ENCODE measurements at regions not wholly inside any gene's neighbourhood (a gene's known extent, or its start where the extent isn't known, plus 50 kb on each side); places are given as distances from the start of the nearest gene placed in this dataset.

DNA sequence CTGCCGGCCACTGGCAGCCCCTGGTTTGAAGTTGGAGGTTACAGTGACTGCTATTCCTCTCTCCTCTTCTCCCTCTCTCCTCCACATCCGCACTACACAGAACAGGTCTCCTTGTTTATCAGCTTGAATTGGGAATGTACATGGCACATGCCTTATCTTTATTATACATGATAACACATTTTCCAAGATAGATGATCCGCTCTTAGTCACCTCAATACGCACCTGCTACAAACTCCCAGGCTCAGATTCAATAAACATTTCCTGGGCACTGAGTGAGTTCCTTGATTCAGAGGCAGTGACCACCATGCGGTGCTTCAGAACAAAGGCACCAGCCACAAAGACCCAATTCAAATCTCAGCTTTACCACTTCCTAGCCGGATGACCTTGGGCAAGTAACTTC is 227.7 kb downstream of the TSHZ3 start:
- TF ChIP-seq CTCF (IDR thresholded peaks at IDR 0.05; ENCODE audit: extremely low read depth, insufficient read depth, missing control alignments) = no peak
- in situ Hi-C loops (cut with MboI; ENCODE audit: low pct_unique_long_range_greater_than_20kb, low sequenced_read_pairs, unreplicated experiment) = no loop called here
- DNase-seq (ENCODE audit: low spot score) = no peak

- TF ChIP-seq CTCF (IDR thresholded peaks at IDR 0.05; ENCODE audit: extremely low read depth, insufficient read depth, missing control alignments) = no peak
- no peak for DNase-seq (ENCODE audit: low spot score)
- in situ Hi-C loops (cut with MboI; ENCODE audit: low pct_unique_long_range_greater_than_20kb, low sequenced_read_pairs, unreplicated experiment) = no loop called here
These were observed 228.3 kb downstream of the TSHZ3 start for GRCh38 chr19:31120952-31121351.

- no peak for DNase-seq (ENCODE audit: low spot score)
- no peak for TF ChIP-seq CTCF (IDR thresholded peaks at IDR 0.05; ENCODE audit: extremely low read depth, insufficient read depth, missing control alignments)
- in situ Hi-C loops (cut with MboI; ENCODE audit: low pct_unique_long_range_greater_than_20kb, low sequenced_read_pairs, unreplicated experiment) = no loop called here
These were observed 229.1 kb downstream of the TSHZ3 start for GRCh38 chr19:31119951-31120690.

GRCh38 chr19:31118986-31119385 is 230.2 kb downstream of the TSHZ3 start:
- TF ChIP-seq CTCF (IDR thresholded peaks at IDR 0.05; ENCODE audit: extremely low read depth, insufficient read depth, missing control alignments) = no peak
- no peak for DNase-seq (ENCODE audit: low spot score)
- in situ Hi-C loops (cut with MboI; ENCODE audit: low pct_unique_long_range_greater_than_20kb, low sequenced_read_pairs, unreplicated experiment) = no loop called here

- TF ChIP-seq CTCF (IDR thresholded peaks at IDR 0.05; ENCODE audit: extremely low read depth, insufficient read depth, missing control alignments) = no peak
- DNase-seq (ENCODE audit: low spot score) = no peak
- in situ Hi-C loops (cut with MboI; ENCODE audit: low pct_unique_long_range_greater_than_20kb, low sequenced_read_pairs, unreplicated experiment) = no loop called here
These were observed 230.8 kb downstream of the TSHZ3 start for GRCh38 chr19:31118287-31118955.

DNA sequence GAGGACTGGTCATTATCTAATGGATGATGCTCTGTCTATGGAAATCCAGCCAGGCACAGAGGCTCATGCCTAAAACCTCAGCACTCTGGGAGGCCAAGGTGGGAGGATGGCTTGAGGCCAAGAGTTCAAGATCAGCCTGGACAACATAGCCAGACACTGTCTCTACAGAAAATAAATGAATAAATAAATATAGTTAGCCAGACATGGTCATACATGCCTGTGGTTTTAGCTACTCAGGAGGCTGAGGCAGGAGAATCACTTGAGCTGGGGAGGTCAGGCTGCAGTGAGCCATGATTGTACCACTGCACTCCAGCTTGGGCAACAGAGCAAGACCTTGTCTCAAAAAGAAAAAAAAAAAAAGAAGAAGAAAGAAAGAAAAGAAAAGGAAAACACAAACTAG is 234.7 kb downstream of the TSHZ3 start:
- in situ Hi-C loops (cut with MboI; ENCODE audit: low pct_unique_long_range_greater_than_20kb, low sequenced_read_pairs, unreplicated experiment) = no loop called here
- no peak for DNase-seq (ENCODE audit: low spot score)
- no peak for TF ChIP-seq CTCF (IDR thresholded peaks at IDR 0.05; ENCODE audit: extremely low read depth, insufficient read depth, missing control alignments)
